ENCODE measurements at regions not wholly inside any gene's neighbourhood (a gene's known extent, or its start where the extent isn't known, plus 50 kb on each side); places are given as distances from the start of the nearest gene placed in this dataset.
A peak's percentile ranks its signal among the peaks of the same experiment; 100 is the strongest.

- Histone ChIP-seq H3K36me3 (replicated peaks; ENCODE audit: low read depth, low read length) (no peaks in the 10 kb centered on the region), H3K4me3 (ENCODE audit: low read length) (no peak overlapping the region), H3K4me2 (ENCODE audit: low read length) (no peak overlapping the region), H3K27me3 (ENCODE audit: low read depth, low read length) (no peaks in the 10 kb centered on the region), H3K9me3 (ENCODE audit: insufficient read depth, low read length) (no peaks in the 10 kb centered on the region), H3K4me1 (ENCODE audit: low read length) (peaks cover 41% of the 10 kb centered on the region), H3K27ac (ENCODE audit: low read length) (no peak overlapping the region), H4K20me1 (ENCODE audit: insufficient read depth, low read length) (no peaks in the 10 kb centered on the region), H3K79me2 (ENCODE audit: low read length) (no peaks in the 10 kb centered on the region), H3K9ac (ENCODE audit: low read length) (no peak overlapping the region), H2AFZ (ENCODE audit: low read depth, low read length) (no peak overlapping the region)
- TF ChIP-seq, protein P1, sequence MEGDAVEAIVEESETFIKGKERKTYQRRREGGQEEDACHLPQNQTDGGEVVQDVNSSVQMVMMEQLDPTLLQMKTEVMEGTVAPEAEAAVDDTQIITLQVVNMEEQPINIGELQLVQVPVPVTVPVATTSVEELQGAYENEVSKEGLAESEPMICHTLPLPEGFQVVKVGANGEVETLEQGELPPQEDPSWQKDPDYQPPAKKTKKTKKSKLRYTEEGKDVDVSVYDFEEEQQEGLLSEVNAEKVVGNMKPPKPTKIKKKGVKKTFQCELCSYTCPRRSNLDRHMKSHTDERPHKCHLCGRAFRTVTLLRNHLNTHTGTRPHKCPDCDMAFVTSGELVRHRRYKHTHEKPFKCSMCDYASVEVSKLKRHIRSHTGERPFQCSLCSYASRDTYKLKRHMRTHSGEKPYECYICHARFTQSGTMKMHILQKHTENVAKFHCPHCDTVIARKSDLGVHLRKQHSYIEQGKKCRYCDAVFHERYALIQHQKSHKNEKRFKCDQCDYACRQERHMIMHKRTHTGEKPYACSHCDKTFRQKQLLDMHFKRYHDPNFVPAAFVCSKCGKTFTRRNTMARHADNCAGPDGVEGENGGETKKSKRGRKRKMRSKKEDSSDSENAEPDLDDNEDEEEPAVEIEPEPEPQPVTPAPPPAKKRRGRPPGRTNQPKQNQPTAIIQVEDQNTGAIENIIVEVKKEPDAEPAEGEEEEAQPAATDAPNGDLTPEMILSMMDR (IDR thresholded peaks at IDR 0.05; ENCODE audit: low read depth, low read length), result no peak
- no peak for TF ChIP-seq EZH2phosphoT487 (IDR thresholded peaks at IDR 0.05; ENCODE audit: low read depth)
Observed at GRCh38 chr4:84224522-84224921, 274.6 kb downstream of the NKX6-1 start.

GRCh38 chr4:84221704-84222103 lies 277.4 kb downstream of the NKX6-1 start:
- Histone ChIP-seq H2AFZ (ENCODE audit: low read depth, low read length) (no peak overlapping the region), H3K79me2 (ENCODE audit: low read length) (no peaks in the 10 kb centered on the region), H3K27ac (ENCODE audit: low read length) (peak overlapping the region; percentile 85), H3K4me3 (ENCODE audit: low read length) (peak overlapping the region; percentile 74), H3K9ac (ENCODE audit: low read length) (peak overlapping the region; percentile 58), H3K36me3 (replicated peaks; ENCODE audit: low read depth, low read length) (no peaks in the 10 kb centered on the region), H3K9me3 (ENCODE audit: insufficient read depth, low read length) (no peaks in the 10 kb centered on the region), H3K27me3 (ENCODE audit: low read depth, low read length) (no peaks in the 10 kb centered on the region), H4K20me1 (ENCODE audit: insufficient read depth, low read length) (no peaks in the 10 kb centered on the region), H3K4me2 (ENCODE audit: low read length) (peak overlapping the region; percentile 95), H3K4me1 (ENCODE audit: low read length) (peaks cover 41% of the 10 kb centered on the region)
- TF ChIP-seq, protein P1 (IDR thresholded peaks at IDR 0.05; ENCODE audit: low read depth, low read length), result no peak
- TF ChIP-seq EZH2phosphoT487 (IDR thresholded peaks at IDR 0.05; ENCODE audit: low read depth), result no peak

DNA sequence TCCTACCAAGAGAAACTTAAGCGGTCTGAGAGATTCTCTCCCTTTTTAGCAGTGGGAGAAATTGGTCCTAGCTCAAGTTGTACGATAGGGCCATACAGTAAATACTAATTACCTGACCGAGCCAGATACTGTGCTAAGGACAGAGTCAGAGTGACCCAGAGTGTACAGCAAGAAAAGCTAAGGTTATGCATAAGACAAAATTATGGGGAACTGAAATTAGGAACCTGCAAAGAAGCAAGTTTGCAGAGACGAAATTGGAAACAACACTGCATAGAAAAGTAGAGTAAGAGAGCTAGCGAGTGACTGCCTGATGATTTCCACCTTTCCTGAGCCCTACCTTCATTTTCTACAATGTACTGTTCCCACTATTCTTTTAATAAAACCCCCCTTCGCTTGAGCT lies 278.1 kb downstream of the NKX6-1 start:
- Histone ChIP-seq H2AFZ (ENCODE audit: low read depth, low read length) (peak overlapping the region; percentile 22; the same call in 1 of the 2 replicates), H4K20me1 (ENCODE audit: insufficient read depth, low read length) (no peaks in the 10 kb centered on the region), H3K9me3 (ENCODE audit: insufficient read depth, low read length) (no peaks in the 10 kb centered on the region), H3K4me3 (ENCODE audit: low read length) (peak overlapping the region; percentile 74), H3K79me2 (ENCODE audit: low read length) (no peaks in the 10 kb centered on the region), H3K4me1 (ENCODE audit: low read length) (peaks cover 41% of the 10 kb centered on the region), H3K36me3 (replicated peaks; ENCODE audit: low read depth, low read length) (no peaks in the 10 kb centered on the region), H3K27ac (ENCODE audit: low read length) (peak overlapping the region; percentile 85), H3K9ac (ENCODE audit: low read length) (peak overlapping the region; percentile 58), H3K27me3 (ENCODE audit: low read depth, low read length) (no peaks in the 10 kb centered on the region), H3K4me2 (ENCODE audit: low read length) (peak overlapping the region; percentile 95)
- TF ChIP-seq EZH2phosphoT487 (IDR thresholded peaks at IDR 0.05; ENCODE audit: low read depth), result no peak
- TF ChIP-seq, protein P1 (IDR thresholded peaks at IDR 0.05; ENCODE audit: low read depth, low read length), result no peak

- no peaks in the 10 kb centered on the region for H3K27me3 ChIP-seq (ENCODE audit: low read depth, low read length)
- TF ChIP-seq EZH2phosphoT487 (IDR thresholded peaks at IDR 0.05; ENCODE audit: low read depth), result no peak
- TF ChIP-seq, protein P1 (IDR thresholded peaks at IDR 0.05; ENCODE audit: low read depth, low read length), result no peak
- H3K79me2 ChIP-seq (ENCODE audit: low read length), result no peaks in the 10 kb centered on the region
- H3K36me3 ChIP-seq (replicated peaks; ENCODE audit: low read depth, low read length), result no peaks in the 10 kb centered on the region
- no peak overlapping the region for H3K4me3 ChIP-seq (ENCODE audit: low read length)
- H3K9me3 ChIP-seq (ENCODE audit: insufficient read depth, low read length), result no peaks in the 10 kb centered on the region
- no peak overlapping the region for H3K9ac ChIP-seq (ENCODE audit: low read length)
- H3K4me2 ChIP-seq (ENCODE audit: low read length), result no peak overlapping the region
- H3K4me1 ChIP-seq (ENCODE audit: low read length), result peaks cover 41% of the 10 kb centered on the region
- no peak overlapping the region for H2AFZ ChIP-seq (ENCODE audit: low read depth, low read length)
- no peaks in the 10 kb centered on the region for H4K20me1 ChIP-seq (ENCODE audit: insufficient read depth, low read length)
- no peak overlapping the region for H3K27ac ChIP-seq (ENCODE audit: low read length)
Observed at GRCh38 chr4:84219656-84220055, 279.4 kb downstream of the NKX6-1 start.

Data from OCI-LY3 (cell line).